Tibial nerve (tissue), 3 donors: ENCODE measurements at regions not wholly inside any gene's neighbourhood (a gene's known extent, or its start where the extent isn't known, plus 50 kb on each side); places are given as distances from the start of the nearest gene placed in this dataset.

ENCODE experiments used
- CTCF ChIP-seq, 5 experiments: fragments of 200-600 bp in 3 of 5; fragments of 450-650 bp in 2 of 5; sonication (generic) in 3 of 5; IDR thresholded peaks; one replicate each; pipeline ENCODE4 v1.5.1; 2016 to 2019; ENCODE audit warnings: antibody characterized with exemption in 5 of 5, mild to moderate bottlenecking in 3 of 5, moderate library complexity in 2 of 5
- POLR2A ChIP-seq, 2 donors: fragments of 450-650 bp; IDR thresholded peaks; one replicate each; pipeline ENCODE4 v1.6.1; 2017; ENCODE audit warnings: antibody characterized with exemption in 2 of 2, mild to moderate bottlenecking in 2 of 2, moderate library complexity in 2 of 2

- TF ChIP-seq CTCF (IDR thresholded peaks at IDR 0.05) = no peak
- TF ChIP-seq POLR2A (IDR thresholded peaks at IDR 0.05) = no peak
Measured at GRCh38 chr2:175476948-175477347, 295.4 kb upstream of the ATP5MC3 start.
